NCI-H1930 (cell line): ENCODE measurements at regions not wholly inside any gene's neighbourhood (a gene's known extent, or its start where the extent isn't known, plus 50 kb on each side); places are given as distances from the start of the nearest gene placed in this dataset.

Source experiments
- DNase-seq, 2 experiments: peaks; one replicate each; lab custom pipeline; 2025; lab: John Stamatoyannopoulos, UW

GRCh38 chr16:66171578-66171977 is 194.9 kb upstream of the CDH5 start:
- DNase-seq: no peak

DNA sequence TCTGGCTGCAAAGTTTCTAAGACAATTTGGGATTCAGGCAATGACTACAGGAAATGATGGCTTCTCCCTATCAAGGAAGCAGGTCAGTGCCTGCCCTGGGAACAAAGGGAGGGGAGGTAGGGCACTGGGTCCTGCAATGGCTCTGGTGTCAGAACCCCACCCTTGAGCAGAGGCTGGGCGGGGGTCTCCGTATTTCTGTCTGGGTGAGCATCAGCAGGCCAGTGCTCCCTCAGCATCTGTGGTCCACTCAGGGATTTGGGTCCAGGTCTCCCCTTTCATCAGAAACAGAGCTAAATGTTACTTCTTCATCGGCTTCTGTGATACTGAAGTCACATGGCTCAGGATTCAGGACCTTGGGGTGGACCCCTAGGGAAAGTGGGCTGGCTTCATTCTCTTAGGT is 195.5 kb upstream of the CDH5 start:
- DNase-seq: no peak

GRCh38 chr16:66169817-66170216 is 196.7 kb upstream of the CDH5 start:
- DNase-seq: no peak

GRCh38 chr16:66168777-66169176 is 197.7 kb upstream of the CDH5 start:
- no peak for DNase-seq

GRCh38 chr16:66167564-66168291 is 198.8 kb upstream of the CDH5 start:
- DNase-seq: no peak

GRCh38 chr16:66166490-66166889 is 200.0 kb upstream of the CDH5 start:
- no peak for DNase-seq

DNA sequence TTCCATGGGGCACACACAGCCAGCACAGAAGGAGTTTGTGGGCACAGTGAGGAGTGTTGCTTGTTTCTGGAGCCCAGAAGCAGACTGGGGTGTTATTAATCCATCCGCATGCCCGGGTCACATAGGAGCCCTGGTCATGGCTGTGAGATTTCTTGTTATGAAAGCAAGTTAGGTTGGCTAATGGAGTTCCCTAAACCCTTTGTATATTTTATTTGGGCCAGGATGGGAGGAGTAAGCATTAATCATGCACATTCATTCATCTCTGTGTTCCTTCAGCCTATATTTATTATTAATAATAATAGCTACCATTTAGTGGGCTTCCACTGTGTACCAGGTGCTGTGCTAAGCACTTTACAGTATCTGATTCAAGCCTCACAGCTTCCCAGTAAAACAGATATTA is 200.6 kb upstream of the CDH5 start:
- DNase-seq: no peak

GRCh38 chr16:66164581-66165247 is 201.8 kb upstream of the CDH5 start:
- DNase-seq: no peak

DNA sequence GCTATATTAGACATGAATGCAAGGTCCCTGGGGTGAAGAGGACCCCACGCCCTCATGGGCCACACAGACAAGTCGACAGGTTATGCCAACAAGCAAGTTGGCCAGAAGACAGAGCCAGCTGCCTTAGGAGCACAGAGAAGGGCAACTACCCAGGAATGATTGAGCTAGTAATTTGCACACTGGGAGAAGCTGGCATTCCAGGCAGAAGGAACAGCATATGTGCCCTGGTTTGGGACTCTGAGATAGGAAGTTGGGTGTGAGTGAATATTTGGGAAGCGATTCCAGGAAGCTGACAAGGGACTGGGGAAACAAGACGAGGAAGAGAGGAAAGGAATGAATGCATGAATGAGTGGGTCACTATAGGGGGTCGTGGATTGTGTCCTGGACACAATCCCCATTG is 203.7 kb upstream of the CDH5 start:
- DNase-seq: no peak

DNA sequence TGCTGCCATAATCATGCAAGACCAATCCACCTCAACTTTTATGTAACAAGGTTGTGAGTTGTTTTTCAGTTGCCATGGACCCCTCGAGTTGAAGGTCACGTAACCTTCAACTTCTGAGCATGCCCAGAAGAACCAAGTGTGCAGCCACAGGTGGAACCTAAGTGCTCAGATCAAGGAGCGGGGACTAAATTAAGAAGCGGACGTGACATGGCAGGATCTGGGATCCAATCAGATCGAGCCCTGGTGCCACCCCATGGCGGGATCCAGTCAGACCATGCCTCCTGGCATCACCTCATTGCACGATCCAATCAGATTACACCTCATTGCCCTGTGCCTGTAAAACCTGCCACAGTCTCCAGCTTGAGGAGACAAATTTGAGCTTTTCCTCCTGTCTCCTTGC is 204.5 kb upstream of the CDH5 start:
- DNase-seq: no peak

DNA sequence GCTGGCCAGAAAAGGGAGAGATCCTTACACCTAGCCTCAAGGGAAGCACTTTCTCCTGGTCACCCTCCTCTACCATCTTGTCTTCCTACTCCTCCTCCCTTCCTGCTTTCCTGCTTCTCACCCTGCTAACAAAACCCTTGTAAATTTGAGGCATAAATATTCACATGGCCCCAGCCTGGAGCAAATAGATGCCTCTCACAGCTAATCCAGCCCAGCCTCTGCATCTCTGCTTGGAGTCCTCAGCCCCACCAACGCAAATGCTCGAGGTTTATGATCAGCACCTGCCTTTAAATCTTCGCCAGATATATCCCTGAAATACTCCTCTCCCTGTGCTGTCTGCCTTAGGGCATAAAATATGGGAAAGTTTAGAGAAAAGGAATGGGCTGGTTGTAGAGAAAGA is 205.2 kb upstream of the CDH5 start:
- no peak for DNase-seq

DNA sequence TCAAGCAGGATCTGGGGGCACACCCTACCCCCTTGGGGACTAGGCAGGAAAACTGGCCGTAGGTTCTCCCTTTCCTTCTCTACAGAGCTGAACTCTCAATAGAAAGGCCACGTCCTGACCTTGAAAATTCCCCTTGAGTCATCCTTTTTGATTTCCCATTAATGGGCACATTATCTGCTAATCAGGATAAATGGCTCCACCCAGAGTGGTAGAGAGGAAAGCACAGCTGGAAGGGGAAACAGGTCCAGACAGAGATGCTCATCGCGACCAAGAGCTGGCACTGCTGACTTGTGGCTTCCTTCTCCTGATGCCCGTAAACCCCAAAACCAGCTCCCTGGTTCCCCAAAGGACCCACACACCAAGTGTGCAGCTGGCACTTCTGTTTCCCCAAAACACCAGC is 206.5 kb upstream of the CDH5 start:
- no peak for DNase-seq

- DNase-seq: no peak
Measured at GRCh38 chr16:66156538-66156937, 210.0 kb upstream of the CDH5 start.

GRCh38 chr16:66155933-66156332 is 210.6 kb upstream of the CDH5 start:
- DNase-seq: no peak

DNA sequence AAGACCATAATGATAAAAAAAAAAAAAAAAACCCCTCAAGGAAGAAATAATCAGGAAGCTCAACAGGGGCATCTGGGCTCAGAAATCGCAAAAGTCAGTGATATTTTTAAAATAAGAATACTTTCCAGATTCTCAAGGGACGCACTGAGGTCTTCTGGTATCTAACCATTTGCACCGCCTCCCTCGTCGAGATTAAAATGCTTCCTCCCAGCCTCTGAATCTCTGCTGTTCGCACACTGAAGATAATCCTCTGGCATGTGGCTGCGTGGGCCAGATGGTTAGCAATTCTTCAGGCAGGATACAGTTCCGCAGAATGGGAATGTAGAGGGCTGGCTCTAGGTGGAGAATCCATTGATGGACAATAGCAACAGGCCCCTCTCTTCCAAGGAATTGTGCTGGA is 211.7 kb upstream of the CDH5 start:
- no peak for DNase-seq

- no peak for DNase-seq
Measured at GRCh38 chr16:66152823-66153393, 213.6 kb upstream of the CDH5 start.

- no peak for DNase-seq
Measured at GRCh38 chr16:66152181-66152580, 214.3 kb upstream of the CDH5 start.

GRCh38 chr16:66150698-66151482 is 215.6 kb upstream of the CDH5 start:
- no peak for DNase-seq

DNA sequence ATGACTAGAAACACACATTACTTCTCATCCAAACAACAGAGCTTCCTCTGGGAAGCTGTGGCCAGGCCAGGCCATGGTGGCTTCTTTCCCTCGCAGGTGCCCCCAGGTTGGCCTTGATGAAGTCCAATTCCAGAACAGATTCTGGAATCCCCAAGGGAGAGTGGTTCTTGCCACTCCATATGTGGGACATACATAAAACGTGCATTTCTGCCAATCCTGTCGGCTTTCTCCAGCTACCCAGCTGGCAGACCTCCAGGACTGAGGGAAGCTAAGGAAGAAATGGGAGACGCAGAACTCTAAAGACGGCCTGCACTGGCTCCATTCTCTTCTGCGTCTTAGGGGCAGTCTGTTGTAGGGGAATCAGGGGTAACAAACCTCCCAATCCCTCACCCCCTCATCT is 219.2 kb upstream of the CDH5 start:
- no peak for DNase-seq

DNA sequence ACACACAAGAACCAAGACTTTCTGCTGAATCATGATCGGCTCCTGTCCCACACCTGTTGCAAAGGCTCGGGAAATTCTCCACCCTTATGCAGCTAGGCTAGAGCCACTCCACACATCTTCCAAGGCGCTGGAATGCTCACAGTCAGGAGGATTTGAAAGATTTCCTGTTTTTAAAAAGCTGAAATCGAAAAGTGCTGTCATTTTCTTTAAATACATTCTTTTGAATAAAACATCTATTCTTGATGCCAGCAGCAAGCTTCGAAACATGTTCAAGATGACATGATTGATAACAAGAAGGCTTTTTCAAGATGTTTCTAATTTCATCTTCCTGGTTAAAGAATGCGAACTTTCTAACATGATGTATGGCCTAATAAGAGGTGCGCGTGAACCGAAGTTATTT is 219.7 kb upstream of the CDH5 start:
- DNase-seq: no peak

GRCh38 chr16:66144641-66145040 is 221.8 kb upstream of the CDH5 start:
- DNase-seq: no peak

DNA sequence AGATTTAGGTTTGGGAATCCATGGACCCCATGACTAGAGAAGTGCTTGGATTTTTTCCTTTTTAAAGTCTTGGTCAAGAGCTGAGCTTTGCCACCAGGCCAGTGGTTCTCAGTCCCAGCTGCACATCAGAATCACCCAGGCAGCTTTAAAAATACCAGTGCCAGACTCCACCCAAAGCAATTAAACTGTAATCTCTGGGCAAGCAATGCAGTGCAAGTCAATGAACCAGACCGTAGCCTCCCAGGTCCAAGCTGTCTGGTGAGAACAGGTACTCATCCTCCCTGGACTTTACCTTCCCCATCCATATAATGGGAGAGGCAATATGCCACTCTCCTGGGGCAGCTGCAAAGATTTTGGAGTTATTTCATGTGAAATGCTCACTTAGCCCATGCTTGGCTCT is 223.1 kb upstream of the CDH5 start:
- no peak for DNase-seq

DNA sequence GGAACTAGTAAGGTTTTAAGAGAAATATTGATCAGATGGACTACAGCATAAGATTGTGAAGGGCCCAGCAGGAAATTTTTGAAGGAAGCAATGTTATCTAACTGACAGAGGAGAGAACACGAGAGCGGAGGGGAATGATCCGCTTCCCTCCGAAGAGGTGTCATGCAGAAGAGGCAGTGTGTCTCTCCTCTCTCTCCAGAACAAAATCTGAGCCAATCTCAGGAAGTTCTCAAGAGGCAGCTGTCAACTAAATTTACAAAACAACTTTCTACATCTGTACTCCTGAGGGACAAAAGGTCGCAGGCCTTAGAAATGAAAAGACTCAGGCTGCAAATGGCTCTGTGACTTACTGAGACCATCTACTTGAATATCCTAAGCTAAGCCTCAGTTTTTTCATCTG is 224.6 kb upstream of the CDH5 start:
- DNase-seq: no peak
